ENCODE measurements at regions not wholly inside any gene's neighbourhood (a gene's known extent, or its start where the extent isn't known, plus 50 kb on each side); places are given as distances from the start of the nearest gene placed in this dataset.

DNA sequence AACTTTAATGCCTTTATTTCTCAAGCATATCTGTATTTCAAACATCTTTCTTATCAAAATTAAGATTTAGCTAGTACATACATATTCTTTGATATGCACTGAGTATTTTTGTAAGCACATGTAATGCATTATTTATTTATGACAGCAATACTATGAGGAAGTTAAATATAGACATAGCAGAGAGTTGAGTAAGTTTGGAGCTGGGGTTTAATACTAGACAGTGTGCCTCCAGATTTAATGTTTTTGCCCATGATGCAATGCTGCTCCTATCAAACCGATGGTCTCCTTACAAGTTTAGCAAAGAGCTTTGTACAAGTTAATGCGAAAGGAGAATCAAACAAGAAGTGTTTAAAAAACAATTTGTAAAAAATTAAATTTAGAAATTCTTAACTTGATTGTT lies 826.6 kb upstream of the MGAT4C start:
- TF ChIP-seq, protein P1, sequence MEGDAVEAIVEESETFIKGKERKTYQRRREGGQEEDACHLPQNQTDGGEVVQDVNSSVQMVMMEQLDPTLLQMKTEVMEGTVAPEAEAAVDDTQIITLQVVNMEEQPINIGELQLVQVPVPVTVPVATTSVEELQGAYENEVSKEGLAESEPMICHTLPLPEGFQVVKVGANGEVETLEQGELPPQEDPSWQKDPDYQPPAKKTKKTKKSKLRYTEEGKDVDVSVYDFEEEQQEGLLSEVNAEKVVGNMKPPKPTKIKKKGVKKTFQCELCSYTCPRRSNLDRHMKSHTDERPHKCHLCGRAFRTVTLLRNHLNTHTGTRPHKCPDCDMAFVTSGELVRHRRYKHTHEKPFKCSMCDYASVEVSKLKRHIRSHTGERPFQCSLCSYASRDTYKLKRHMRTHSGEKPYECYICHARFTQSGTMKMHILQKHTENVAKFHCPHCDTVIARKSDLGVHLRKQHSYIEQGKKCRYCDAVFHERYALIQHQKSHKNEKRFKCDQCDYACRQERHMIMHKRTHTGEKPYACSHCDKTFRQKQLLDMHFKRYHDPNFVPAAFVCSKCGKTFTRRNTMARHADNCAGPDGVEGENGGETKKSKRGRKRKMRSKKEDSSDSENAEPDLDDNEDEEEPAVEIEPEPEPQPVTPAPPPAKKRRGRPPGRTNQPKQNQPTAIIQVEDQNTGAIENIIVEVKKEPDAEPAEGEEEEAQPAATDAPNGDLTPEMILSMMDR (IDR thresholded peaks at IDR 0.05; ENCODE audit: insufficient read depth, low read length, poor library complexity, severe bottlenecking) = no peak

DNA sequence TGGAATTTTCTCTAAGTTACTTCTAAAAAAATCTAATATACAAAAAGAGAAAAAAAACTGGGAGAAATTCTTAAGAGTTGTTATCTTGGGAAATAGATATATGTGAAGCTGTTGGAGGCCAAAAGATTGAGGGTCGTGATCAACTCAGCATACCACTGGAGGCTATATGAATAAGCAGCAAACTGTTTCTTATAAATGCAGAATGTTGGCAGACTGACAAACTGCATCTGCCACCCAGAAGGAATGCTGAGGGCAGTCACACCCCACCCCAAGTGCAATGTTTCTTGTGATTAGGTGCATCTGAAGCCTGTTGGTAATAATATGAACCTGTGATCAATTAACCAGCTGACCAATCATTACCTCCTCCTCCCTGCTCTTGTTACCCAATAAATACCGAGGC lies 818.6 kb upstream of the MGAT4C start:
- no peak overlapping the region for H3K4me3 ChIP-seq (ENCODE audit: low read depth, low read length)
- DNase-seq (ENCODE audit: low read depth) = no peak
- H3K27me3 ChIP-seq (ENCODE audit: control insufficient read depth, insufficient read depth, low read length) = no peaks in the 10 kb centered on the region
- TF ChIP-seq, protein P1 (IDR thresholded peaks at IDR 0.05; ENCODE audit: insufficient read depth, low read length, poor library complexity, severe bottlenecking) = no peak
- H3K36me3 ChIP-seq (ENCODE audit: control insufficient read depth, insufficient read depth, low read length) = no peaks in the 10 kb centered on the region

More for the DNA sequence above, 826.6 kb upstream of the MGAT4C start:
- no peak overlapping the region for H3K4me3 ChIP-seq (ENCODE audit: low read depth, low read length)
- H3K27me3 ChIP-seq (ENCODE audit: control insufficient read depth, insufficient read depth, low read length) = no peaks in the 10 kb centered on the region
- H3K36me3 ChIP-seq (ENCODE audit: control insufficient read depth, insufficient read depth, low read length) = no peaks in the 10 kb centered on the region
- no peak for DNase-seq (ENCODE audit: low read depth)

DNA sequence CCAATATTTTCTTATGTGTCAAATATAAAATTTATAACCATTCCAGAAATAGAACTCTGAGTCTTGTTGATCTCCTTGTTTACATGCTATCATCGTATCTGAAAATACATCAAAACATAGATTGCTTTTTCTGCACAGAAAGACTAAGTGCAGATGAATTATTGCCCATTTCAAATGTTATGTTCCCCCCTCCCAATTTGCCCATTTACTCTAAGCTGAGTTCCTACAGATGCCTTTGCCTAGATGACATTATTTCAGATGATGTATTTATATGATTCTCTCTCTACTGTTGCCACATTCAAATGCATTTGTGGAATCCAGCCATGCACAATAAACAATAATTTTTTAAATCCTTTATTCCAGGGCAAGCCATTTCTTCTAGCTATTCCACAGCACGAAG lies 810.1 kb upstream of the MGAT4C start:
- H3K27me3 ChIP-seq (ENCODE audit: control insufficient read depth, insufficient read depth, low read length) = no peaks in the 10 kb centered on the region
- H3K36me3 ChIP-seq (ENCODE audit: control insufficient read depth, insufficient read depth, low read length) = no peaks in the 10 kb centered on the region
- no peak overlapping the region for H3K4me3 ChIP-seq (ENCODE audit: low read depth, low read length)
- TF ChIP-seq, protein P1 (IDR thresholded peaks at IDR 0.05; ENCODE audit: insufficient read depth, low read length, poor library complexity, severe bottlenecking) = no peak
- no peak for DNase-seq (ENCODE audit: low read depth)

DNA sequence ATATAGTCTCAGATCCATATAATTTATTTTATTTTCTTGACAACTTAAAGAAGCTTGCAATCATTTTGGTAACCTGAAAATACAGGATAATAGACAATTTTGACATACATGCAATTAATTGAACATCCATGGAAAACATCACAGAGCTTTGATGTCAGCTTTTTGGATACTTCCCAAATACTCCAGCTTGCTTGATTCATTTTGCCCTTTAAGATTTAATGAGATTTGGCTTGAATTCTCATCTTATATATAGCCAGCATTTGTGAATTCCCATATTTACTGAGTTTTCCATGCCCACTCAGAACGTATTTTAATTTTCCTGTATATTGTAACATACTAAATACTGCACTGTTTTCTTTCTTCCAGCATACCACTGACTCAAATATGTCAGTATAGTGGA lies 803.0 kb upstream of the MGAT4C start:
- TF ChIP-seq, protein P1 (IDR thresholded peaks at IDR 0.05; ENCODE audit: insufficient read depth, low read length, poor library complexity, severe bottlenecking) = no peak
- H3K27me3 ChIP-seq (ENCODE audit: control insufficient read depth, insufficient read depth, low read length) = no peaks in the 10 kb centered on the region
- no peak overlapping the region for H3K4me3 ChIP-seq (ENCODE audit: low read depth, low read length)
- DNase-seq (ENCODE audit: low read depth) = no peak
- H3K36me3 ChIP-seq (ENCODE audit: control insufficient read depth, insufficient read depth, low read length) = no peaks in the 10 kb centered on the region

DNA sequence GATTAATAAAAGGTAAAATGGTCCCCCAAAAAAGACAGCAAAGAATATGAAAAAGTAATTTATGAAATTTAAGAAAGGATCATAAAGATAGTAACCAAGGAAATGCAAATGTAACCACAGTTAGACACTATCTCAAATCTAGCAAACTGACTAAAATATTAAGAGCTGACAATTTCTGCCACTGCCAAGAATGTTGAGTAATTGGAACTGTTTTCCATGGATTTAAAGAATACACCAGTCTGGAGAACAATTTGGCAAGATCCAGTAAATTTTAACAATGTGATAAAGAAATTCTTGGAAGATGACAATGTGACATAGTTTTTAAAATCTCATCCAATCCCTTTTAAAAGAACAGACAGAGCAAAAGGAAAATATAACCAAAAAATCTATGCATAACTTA lies 798.0 kb upstream of the MGAT4C start:
- DNase-seq (ENCODE audit: low read depth) = no peak
- Histone ChIP-seq H3K36me3 (ENCODE audit: control insufficient read depth, insufficient read depth, low read length) (no peaks in the 10 kb centered on the region), H3K27me3 (ENCODE audit: control insufficient read depth, insufficient read depth, low read length) (no peaks in the 10 kb centered on the region), H3K4me3 (ENCODE audit: low read depth, low read length) (no peak overlapping the region)
- TF ChIP-seq, protein P1 (IDR thresholded peaks at IDR 0.05; ENCODE audit: insufficient read depth, low read length, poor library complexity, severe bottlenecking) = no peak

DNA sequence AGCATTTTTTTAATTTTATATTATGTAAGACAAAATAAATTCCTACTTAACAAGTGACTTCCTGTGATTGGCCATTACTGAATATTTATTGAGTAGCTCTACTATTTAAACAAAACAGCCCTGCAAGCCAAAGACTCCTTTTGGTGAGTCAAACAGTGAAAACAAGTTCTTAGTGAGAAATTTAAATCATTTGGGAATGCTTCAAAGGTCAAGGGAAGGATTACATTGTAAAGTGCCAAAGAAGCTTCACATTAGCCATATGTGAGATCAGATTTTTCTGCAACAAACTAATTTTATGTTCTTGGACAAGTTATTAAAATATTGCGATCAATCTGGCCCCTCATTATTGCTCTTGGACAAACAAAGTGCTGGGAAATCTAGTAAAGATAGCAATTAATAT lies 795.4 kb upstream of the MGAT4C start:
- Histone ChIP-seq H3K4me3 (ENCODE audit: low read depth, low read length) (no peak overlapping the region), H3K27me3 (ENCODE audit: control insufficient read depth, insufficient read depth, low read length) (no peaks in the 10 kb centered on the region), H3K36me3 (ENCODE audit: control insufficient read depth, insufficient read depth, low read length) (no peaks in the 10 kb centered on the region)
- DNase-seq (ENCODE audit: low read depth) = no peak
- TF ChIP-seq, protein P1 (IDR thresholded peaks at IDR 0.05; ENCODE audit: insufficient read depth, low read length, poor library complexity, severe bottlenecking) = no peak
